GM13977 (cell line): ENCODE measurements at regions not wholly inside any gene's neighbourhood (a gene's known extent, or its start where the extent isn't known, plus 50 kb on each side); places are given as distances from the start of the nearest gene placed in this dataset.

ENCODE experiments used
- DNase-seq: peaks from one replicate; pipeline ENCODE4 v3.0.0; 2012; ENCODE audit warnings: low spot score
- CTCF ChIP-seq: IDR thresholded peaks from 2 replicates; pipeline ENCODE4 v1.5.1; 2012; ENCODE audit warnings: mild to moderate bottlenecking, control low read depth; ENCODE audit not compliant: insufficient read depth; ENCODE audit errors: extremely low read depth, missing control alignments
- in situ Hi-C: fragments of 300-500 bp; cut with MboI; formaldehyde crosslinking; loops from one replicate; pipeline ENCODE4 v1.12.0; 2022; ENCODE audit warnings: low sequenced_read_pairs, low pct_unique_long_range_greater_than_20kb, mixed read lengths, inconsistent platforms; ENCODE audit not compliant: unreplicated experiment

DNA sequence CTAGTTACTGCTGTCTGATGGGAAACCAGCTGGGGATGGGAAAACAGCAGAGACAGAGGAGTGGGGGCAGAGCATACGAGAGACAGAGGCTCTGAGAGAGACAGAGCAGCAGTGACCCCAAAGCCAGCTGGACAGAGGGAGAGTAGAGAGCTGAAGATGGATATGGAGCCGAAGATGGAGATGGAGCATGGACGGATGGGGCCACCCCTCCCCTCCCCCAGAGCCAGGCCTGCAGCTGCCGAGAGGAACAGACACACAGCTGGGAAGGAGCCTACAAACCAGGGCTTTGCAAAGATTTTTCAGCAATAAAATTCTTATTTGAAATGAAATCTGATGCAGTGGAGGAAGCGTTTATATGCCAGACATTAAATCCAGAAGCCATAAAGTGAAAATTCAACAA, 167.6 kb upstream of the LINGO1 start:
- TF ChIP-seq CTCF, result no peak
- no peak for DNase-seq
- in situ Hi-C loops, result loop anchor here (25.0 kb wide), 1 partner anchor 163 kb away; the partner anchor contains the start of gene LINGO1

- in situ Hi-C loops, result no loop called here
- no peak for DNase-seq
- TF ChIP-seq CTCF, result no peak
These were observed 166.1 kb upstream of the LINGO1 start for GRCh38 chr15:77798847-77799246.

DNA sequence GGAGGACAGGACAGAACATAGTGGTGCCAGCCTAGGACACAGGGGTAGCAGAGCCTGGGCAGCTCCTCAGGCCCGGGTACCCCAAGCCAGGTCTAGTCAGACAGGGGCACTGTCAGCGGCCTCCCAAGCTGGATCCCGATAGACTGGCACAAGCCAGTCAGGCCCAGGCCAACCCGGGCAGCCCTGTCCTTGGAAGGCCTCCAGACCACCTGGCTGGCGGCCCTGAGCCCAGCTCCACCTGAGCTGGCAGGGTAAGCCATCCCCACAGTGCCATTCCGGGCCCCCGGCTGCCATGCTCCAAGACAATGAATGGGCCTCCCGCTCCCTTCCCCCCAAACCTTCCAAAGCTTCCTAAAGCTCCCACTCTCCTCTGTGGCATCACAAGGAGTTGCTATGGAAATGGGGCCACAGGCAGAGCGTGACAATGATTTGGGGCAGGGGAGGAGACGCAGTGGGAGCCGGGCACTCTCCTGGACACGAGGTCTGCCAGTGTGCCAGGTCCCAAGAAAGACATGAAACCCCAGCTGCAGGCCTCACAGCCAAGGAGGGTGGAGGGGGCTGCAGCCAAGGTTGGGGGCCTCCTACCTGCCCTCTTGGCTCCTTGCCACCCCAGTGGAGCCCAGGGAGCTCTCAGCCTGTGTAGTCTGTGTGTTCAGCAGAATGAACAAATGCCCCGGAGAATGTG, 165.6 kb upstream of the LINGO1 start:
- no peak for DNase-seq
- no peak for TF ChIP-seq CTCF
- in situ Hi-C loops, result no loop called here

- no peak for TF ChIP-seq CTCF
- in situ Hi-C loops, result no loop called here
- no peak for DNase-seq
These were observed 164.6 kb upstream of the LINGO1 start for GRCh38 chr15:77797270-77797669.

GRCh38 chr15:77796046-77796729, 163.5 kb upstream of the LINGO1 start:
- no peak for TF ChIP-seq CTCF
- in situ Hi-C loops, result no loop called here
- DNase-seq, result no peak

DNA sequence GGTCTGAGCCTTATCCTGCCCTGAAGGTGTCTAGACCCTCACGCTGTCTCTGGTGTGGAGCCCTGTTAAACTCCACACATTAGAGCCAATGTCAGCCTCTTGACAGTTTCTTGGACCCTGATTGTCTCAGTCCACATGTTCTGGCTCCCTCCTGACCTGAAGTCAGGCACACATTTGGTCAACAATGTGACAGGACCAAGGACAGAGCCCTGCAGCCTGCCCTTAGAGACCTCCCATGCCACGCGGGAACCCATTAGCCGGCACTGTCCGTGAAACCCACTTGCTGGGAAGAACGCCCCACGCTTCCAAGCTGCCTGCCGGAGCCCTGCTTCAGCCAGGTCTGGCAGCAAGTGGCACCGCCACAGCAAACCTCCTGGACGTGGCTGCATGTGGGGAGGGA, 162.7 kb upstream of the LINGO1 start:
- DNase-seq, result no peak
- no peak for TF ChIP-seq CTCF
- in situ Hi-C loops, result no loop called here
